GM18870 (cell line): ENCODE measurements at regions not wholly inside any gene's neighbourhood (a gene's known extent, or its start where the extent isn't known, plus 50 kb on each side); places are given as distances from the start of the nearest gene placed in this dataset.
"Not testable (repeated sequence)": the region's sequence is repeated elsewhere in the genome, so short reads cannot be mapped to it uniquely, and the experiment has no call there.

Experiments
- ATAC-seq: cut with Tn5 transposase; IDR thresholded peaks from one replicate; pipeline ENCODE4 v1.9.1; 2021; ENCODE audit warnings: moderate library complexity; ENCODE audit not compliant: unreplicated experiment

DNA sequence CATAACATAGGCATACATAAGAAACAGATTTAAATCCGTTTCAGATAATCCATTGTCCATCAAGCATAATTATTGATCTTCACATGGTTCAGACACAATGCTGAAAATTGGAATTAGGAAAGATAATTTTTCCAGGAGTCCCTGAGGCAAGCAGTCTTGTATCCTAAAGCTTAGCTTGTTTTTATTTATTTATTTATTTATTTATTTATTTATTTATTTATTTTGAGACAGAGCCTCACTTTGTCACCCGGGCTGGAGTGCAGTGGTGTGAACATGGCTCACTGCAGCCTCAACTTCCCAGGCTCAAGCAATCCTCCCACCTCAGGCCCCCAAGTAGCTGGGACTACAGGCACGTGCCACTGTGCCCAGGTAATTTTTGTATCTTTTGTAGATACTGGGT lies 89.7 kb upstream of the USP25 start:
- ATAC-seq, result not testable (repeated sequence)

DNA sequence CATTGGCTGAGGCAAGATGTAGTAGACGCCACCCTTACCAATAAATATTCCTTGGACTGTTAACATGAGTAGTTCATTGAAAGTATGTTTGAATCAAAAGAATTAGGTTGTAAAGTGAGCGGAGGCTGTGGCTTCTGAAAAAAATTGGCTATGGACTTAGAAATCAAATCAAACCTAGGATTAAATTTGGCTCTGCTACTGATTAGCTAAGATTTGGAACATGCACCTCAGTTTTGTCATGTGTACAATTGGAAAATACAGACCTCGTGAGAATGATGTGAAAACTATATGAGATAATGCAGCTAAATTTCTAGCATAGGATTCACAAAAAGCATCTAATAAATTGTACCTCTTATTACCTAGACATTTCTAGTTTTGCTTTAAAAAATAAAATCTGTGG lies 85.3 kb upstream of the USP25 start:
- no peak for ATAC-seq

DNA sequence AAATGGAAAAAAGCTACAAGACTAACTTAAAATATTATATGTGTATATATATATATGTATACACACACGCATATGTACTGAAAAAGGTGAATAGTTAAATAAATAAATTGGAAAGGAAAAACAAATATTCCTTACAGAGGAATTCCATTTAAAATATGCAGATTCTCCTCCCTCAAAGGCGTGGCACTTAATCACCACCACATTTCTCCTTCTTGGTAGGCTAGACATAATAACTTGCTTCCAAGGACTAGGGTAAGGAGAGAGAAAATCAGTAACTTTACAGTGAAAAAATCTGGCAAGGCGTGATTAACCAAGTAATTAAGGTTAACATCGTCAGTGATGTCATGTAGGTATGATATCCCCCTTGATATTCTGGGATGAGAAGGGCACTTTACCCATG lies 84.0 kb upstream of the USP25 start:
- no peak for ATAC-seq

- no peak for ATAC-seq
Observed at GRCh38 chr21:15650735-15651134, 79.0 kb upstream of the USP25 start.

GRCh38 chr21:15651172-15651571 lies 78.6 kb upstream of the USP25 start:
- ATAC-seq, result no peak

DNA sequence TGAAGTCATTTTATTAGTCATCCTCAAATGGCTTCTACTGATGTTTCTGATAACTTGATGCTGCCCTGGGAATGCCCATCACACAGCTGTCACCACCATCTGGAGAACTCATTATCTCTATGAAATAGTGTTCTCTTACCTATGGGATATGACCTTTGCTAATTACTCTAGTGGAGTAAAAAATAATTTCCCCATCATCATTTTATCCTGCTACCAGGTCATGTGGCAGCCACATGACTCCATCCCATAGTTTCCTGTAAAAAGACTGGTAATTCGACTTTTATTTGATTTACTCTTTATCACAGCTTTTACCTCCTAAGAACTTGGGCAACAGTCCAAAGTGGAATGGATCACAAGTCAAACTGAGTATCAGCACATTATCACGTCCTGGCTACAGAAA lies 76.1 kb upstream of the USP25 start:
- no peak for ATAC-seq

- no peak for ATAC-seq
Observed at GRCh38 chr21:15654171-15654570, 75.6 kb upstream of the USP25 start.

GRCh38 chr21:15659753-15660422 lies 69.9 kb upstream of the USP25 start:
- ATAC-seq, result no peak

DNA sequence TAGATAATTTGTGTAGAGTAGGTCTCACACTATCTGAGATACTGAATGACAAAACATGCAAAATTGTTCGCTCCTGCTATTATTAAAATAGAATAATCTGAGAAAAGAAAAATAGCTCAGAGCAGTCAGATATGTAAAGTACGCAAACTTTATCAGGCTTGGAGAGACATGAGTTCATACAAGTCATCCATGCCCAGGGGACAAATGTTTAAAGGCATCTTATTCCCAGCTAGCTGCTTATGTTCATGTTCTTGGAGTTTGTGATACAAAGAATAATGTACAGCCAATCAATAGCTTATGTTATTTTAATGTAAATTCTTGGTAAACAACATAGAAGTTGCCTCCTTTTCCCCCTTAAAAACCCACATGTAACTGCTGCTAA lies 69.4 kb upstream of the USP25 start:
- ATAC-seq, result no peak

DNA sequence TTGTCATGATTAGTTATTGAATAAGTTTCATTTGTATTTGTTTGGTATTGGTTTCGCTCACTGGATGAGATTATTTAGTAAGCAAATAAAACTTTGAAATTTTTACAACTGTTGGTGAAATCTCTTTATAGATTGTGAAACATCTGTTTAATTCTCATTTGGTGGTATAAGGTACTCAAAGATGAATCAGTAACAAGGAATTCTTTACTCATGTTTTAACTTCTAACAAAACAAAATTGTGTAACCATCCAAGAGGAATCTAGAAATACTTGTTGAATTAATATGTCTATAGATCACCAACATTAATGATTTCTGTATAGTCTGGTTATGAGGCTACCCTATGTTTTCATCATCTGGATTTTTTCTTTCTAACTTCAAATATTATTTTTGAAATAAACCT lies 62.8 kb upstream of the USP25 start:
- ATAC-seq, result no peak

- ATAC-seq, result no peak
Observed at GRCh38 chr21:15667819-15668218, 62.0 kb upstream of the USP25 start.

DNA sequence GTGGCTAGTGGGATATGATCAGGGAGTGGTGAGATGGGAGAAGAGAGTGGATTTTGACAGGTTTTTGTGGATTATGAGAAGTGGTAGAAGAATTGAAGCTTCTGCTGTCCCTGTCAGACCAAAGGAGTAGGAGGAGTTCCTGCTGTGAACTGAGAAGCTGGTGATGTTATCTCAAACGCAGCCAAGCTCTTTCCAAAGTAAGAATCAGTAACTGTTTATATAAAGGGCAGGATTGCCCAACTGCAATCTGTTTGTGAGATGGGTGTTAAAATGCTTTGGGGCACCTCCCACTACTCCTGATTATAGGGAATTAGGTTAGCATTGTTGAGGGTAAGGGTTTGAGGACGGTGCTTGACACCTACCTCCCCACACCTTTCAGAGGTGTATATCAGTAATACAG lies 60.5 kb upstream of the USP25 start:
- no peak for ATAC-seq

- ATAC-seq, result peak; percentile 94
Observed at GRCh38 chr21:15671188-15671587, 58.6 kb upstream of the USP25 start.

GRCh38 chr21:15672578-15672977 lies 57.2 kb upstream of the USP25 start:
- ATAC-seq, result not testable (repeated sequence)

DNA sequence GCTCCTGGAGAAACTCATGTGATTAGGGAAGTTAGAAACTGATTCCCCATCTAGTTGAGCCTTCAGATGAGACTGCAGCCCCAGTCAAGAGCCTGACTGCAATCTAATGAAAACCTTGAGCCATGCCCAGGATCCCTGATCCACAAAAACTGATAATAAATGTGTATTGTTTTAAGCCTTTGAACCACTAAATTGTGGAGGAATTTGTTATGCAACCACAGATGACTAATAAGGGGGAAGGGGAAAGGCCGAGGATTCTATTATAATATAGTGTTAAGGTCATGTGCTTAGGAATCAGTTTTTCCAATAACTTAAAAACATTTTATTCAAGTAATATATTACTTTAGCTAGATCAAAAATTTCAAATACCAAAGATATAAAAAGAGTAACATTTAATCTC lies 52.8 kb upstream of the USP25 start:
- ATAC-seq, result no peak

GRCh38 chr21:15679630-15680029 lies 50.2 kb upstream of the USP25 start:
- no peak for ATAC-seq
